ENCODE measurements at regions not wholly inside any gene's neighbourhood (a gene's known extent, or its start where the extent isn't known, plus 50 kb on each side); places are given as distances from the start of the nearest gene placed in this dataset.
"Not testable (repeated sequence)": the region's sequence is repeated elsewhere in the genome, so short reads cannot be mapped to it uniquely, and the experiment has no call there.

DNA sequence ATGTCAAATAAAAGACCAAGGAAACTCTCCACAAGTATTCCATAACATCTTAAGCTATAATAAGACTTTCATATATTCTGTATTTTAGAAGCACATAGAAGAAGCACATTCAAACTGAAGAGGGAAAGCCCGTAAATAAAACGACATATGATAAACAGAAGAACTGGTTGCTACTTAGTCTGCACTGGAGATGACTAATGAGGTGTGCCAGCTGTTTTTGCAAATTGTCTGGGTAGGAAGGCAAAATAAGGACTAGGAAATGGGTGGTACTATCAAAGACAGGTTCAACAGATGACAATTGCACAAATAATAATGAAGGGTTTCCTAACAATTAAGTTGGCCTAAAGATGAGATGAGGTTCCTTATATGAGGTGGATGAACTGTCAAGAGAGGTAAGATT, 593.2 kb upstream of the CCDC179 start:
- no peak for TF ChIP-seq CTCF (IDR thresholded peaks at IDR 0.05; ENCODE audit: low read depth, low read length)
- in situ Hi-C loops (cut with HindIII; ENCODE audit: low sequenced_read_pairs) = no loop called here
- DNase-seq (ENCODE audit: low read depth, low spot score) = no peak
- no peak overlapping the region for H3K4me3 ChIP-seq (ENCODE audit: low read depth, low read length)

DNA sequence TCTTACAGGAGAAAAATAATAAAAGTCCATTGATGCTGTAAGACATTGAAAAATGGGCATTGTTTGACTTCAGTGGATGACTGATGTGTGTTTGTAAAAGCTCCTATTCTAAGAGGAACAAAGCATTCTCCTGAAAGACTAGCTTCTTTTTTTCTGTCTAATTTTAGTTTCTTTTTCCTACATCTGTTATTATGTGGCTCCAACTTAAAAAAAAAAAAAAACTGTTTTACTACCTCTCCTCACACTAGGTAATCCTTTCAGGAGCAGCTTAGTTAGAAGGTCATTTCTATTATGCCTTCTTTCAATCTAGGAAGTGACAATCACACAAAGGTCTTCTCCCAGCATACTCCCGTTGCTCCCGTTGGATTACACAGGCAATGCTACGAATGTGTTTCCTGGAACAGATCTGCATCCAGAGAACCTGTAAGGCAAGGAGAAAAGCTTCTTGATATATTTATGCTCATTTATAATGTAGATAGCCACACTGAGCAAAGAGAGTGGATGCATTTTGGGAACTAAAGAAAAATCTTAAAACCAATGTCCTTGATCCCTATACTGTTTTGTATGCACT, 595.1 kb upstream of the CCDC179 start:
- no peak for DNase-seq (ENCODE audit: low read depth, low spot score)
- no peak overlapping the region for H3K4me3 ChIP-seq (ENCODE audit: low read depth, low read length)
- no peak for TF ChIP-seq CTCF (IDR thresholded peaks at IDR 0.05; ENCODE audit: low read depth, low read length)
- in situ Hi-C loops (cut with HindIII; ENCODE audit: low sequenced_read_pairs) = no loop called here

DNA sequence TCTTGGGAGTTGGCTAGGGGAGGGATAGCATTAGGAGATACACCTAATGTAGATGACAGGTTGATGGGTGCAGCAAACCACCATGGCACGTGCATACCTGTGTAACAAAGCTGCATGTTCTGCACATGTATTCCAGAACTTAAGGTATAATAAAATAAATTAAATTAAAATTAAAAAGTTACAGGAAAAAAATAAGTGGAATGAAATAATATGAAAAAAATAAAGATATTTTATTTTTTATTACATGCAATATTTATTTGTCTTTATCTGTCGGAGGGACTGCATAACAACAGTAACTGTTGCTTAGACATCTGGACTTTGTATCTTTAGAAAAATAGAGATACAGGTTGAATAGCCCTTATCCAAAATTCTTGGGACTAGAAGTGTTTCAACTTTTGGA, 597.4 kb upstream of the CCDC179 start:
- TF ChIP-seq CTCF (IDR thresholded peaks at IDR 0.05; ENCODE audit: low read depth, low read length) = no peak
- H3K4me3 ChIP-seq (ENCODE audit: low read depth, low read length) = no peak overlapping the region
- in situ Hi-C loops (cut with HindIII; ENCODE audit: low sequenced_read_pairs) = no loop called here
- DNase-seq (ENCODE audit: low read depth, low spot score) = no peak

DNA sequence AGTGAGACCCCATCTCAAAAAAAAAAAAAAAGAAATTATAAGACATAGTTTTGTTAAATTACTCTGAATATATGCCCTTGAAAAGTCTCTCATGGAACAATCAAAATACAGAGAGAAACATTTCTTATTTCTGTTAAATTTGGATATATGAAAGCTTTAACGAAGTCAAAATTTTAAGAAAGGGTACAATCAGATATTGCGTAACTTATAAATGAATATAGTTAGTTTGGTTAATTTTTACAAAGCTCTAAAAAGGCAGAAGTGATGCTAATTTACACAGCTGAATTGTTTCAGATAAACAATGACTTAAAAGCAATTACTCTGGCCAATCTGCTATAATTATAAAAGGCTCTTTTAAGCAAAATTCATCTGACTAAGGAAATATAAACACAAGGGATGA, 611.6 kb upstream of the CCDC179 start:
- in situ Hi-C loops (cut with HindIII; ENCODE audit: low sequenced_read_pairs) = no loop called here
- TF ChIP-seq CTCF (IDR thresholded peaks at IDR 0.05; ENCODE audit: low read depth, low read length) = no peak
- no peak overlapping the region for H3K4me3 ChIP-seq (ENCODE audit: low read depth, low read length)
- DNase-seq (ENCODE audit: low read depth, low spot score) = no peak

DNA sequence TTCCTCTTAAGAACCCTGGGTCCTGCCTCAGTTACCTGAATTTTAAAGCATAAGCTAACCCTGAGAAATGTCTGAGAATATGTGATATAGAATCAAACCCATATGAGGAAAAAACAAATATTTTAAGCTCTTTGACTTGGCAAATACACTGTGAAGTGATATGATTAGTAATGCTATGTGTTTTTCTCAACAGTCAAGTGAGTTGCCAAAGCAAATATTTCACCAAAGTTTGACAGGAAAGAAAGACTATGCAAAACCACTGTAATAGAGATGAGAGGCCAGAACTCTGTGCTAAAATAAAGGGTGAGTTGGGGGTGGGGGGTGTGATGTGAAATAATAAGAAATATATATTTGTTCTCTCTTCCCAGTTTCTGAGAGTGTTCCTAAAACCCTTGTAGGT, 613.5 kb upstream of the CCDC179 start:
- peak; percentile 16 for DNase-seq (ENCODE audit: low read depth, low spot score)
- no peak for TF ChIP-seq CTCF (IDR thresholded peaks at IDR 0.05; ENCODE audit: low read depth, low read length)
- in situ Hi-C loops (cut with HindIII; ENCODE audit: low sequenced_read_pairs) = no loop called here
- H3K4me3 ChIP-seq (ENCODE audit: low read depth, low read length) = no peak overlapping the region

DNA sequence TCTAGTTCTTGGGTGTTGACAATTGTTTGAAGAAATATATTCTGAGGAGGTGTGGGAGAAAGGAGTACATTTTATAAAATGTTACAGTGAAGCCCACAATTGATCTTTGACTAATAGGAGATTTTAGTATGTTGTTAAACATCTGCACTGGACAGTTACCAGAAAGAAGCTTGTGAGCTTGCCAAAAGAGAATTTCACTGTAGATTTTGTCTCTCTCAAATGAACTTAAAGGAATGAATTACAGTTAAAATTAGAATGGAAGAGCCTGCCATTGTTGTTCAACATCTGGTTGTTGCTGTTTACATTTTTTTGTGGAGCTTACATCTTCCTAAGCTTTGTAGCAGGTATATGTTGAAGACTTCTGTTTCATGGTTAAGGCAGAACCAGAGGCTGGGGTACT, 620.5 kb upstream of the CCDC179 start:
- in situ Hi-C loops (cut with HindIII; ENCODE audit: low sequenced_read_pairs) = no loop called here
- H3K4me3 ChIP-seq (ENCODE audit: low read depth, low read length) = no peak overlapping the region
- no peak for DNase-seq (ENCODE audit: low read depth, low spot score)
- TF ChIP-seq CTCF (IDR thresholded peaks at IDR 0.05; ENCODE audit: low read depth, low read length) = no peak

DNA sequence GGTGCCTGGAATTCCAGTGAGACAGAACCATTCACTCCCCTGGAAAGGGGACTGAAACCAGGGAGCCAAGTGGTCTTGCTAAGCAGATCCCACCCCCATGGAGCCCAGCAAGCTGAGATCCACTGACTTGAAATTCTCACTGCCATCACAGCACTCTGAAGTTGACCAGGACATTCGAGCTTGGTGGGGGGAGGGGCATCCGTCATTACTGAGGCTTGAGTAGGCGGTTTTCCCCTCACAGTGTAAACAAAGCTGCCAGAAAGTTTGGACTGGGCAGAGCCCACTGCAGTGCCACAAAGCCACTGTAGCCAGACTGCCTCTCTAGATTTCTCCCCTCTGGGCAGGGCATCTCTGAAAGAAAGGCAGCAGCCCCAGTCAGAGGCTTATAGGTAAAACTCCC, 623.9 kb upstream of the CCDC179 start:
- H3K4me3 ChIP-seq (ENCODE audit: low read depth, low read length); in situ Hi-C loops (cut with HindIII; ENCODE audit: low sequenced_read_pairs); DNase-seq (ENCODE audit: low read depth, low spot score): not testable (repeated sequence)

GRCh38 chr11:23484618-23485017, 624.3 kb upstream of the CCDC179 start:
- DNase-seq (ENCODE audit: low read depth, low spot score); H3K4me3 ChIP-seq (ENCODE audit: low read depth, low read length); in situ Hi-C loops (cut with HindIII; ENCODE audit: low sequenced_read_pairs): not testable (repeated sequence)
